HG03175 (cell line): ENCODE measurements at regions not wholly inside any gene's neighbourhood (a gene's known extent, or its start where the extent isn't known, plus 50 kb on each side); places are given as distances from the start of the nearest gene placed in this dataset.

Experiments used
- ATAC-seq: cut with Tn5 transposase; IDR thresholded peaks from one replicate; pipeline ENCODE4 v1.9.1; 2021; ENCODE audit warnings: mild to moderate bottlenecking, moderate library complexity; ENCODE audit not compliant: unreplicated experiment

GRCh38 chr17:33352526-33352925 is 59.4 kb upstream of the ASIC2 start:
- ATAC-seq, result no peak

- ATAC-seq, result no peak
Observed at GRCh38 chr17:33356266-33356665, 63.2 kb upstream of the ASIC2 start.

GRCh38 chr17:33363475-33363874 is 70.4 kb upstream of the ASIC2 start:
- ATAC-seq, result no peak

GRCh38 chr17:33366960-33367359 is 73.9 kb upstream of the ASIC2 start:
- ATAC-seq, result no peak

- no peak for ATAC-seq
Observed at GRCh38 chr17:33369149-33369548, 76.1 kb upstream of the ASIC2 start.

GRCh38 chr17:33369876-33370275 is 76.8 kb upstream of the ASIC2 start:
- no peak for ATAC-seq

- no peak for ATAC-seq
Observed at GRCh38 chr17:33370401-33370800, 77.3 kb upstream of the ASIC2 start.

GRCh38 chr17:33371377-33371776 is 78.3 kb upstream of the ASIC2 start:
- ATAC-seq, result no peak

GRCh38 chr17:33373273-33373672 is 80.2 kb upstream of the ASIC2 start:
- no peak for ATAC-seq

GRCh38 chr17:33375103-33375502 is 82.0 kb upstream of the ASIC2 start:
- no peak for ATAC-seq

- no peak for ATAC-seq
Observed at GRCh38 chr17:33375783-33376182, 82.7 kb upstream of the ASIC2 start.

GRCh38 chr17:33377837-33378595 is 84.9 kb upstream of the ASIC2 start:
- ATAC-seq, result no peak

- ATAC-seq, result no peak
Observed at GRCh38 chr17:33381201-33381600, 88.1 kb upstream of the ASIC2 start.

- no peak for ATAC-seq
Observed at GRCh38 chr17:33383488-33384023, 90.5 kb upstream of the ASIC2 start.

- no peak for ATAC-seq
Observed at GRCh38 chr17:33385133-33385532, 92.0 kb upstream of the ASIC2 start.

GRCh38 chr17:33385713-33386112 is 92.6 kb upstream of the ASIC2 start:
- ATAC-seq, result no peak

GRCh38 chr17:33387406-33387805 is 94.3 kb upstream of the ASIC2 start:
- no peak for ATAC-seq

- ATAC-seq, result no peak
Observed at GRCh38 chr17:33389504-33390135, 96.5 kb upstream of the ASIC2 start.

- ATAC-seq, result no peak
Observed at GRCh38 chr17:33390479-33391176, 97.5 kb upstream of the ASIC2 start.

- no peak for ATAC-seq
Observed at GRCh38 chr17:33396818-33397217, 103.7 kb upstream of the ASIC2 start.

GRCh38 chr17:33398386-33398785 is 105.3 kb upstream of the ASIC2 start:
- no peak for ATAC-seq

GRCh38 chr17:33401249-33401648 is 108.2 kb upstream of the ASIC2 start:
- ATAC-seq, result no peak
